Heart left ventricle (tissue), 13 donors: ENCODE measurements at regions not wholly inside any gene's neighbourhood (a gene's known extent, or its start where the extent isn't known, plus 50 kb on each side); places are given as distances from the start of the nearest gene placed in this dataset.

ENCODE experiments used
- CTCF ChIP-seq, 12 donors: fragments of 200-600 bp; sonication (generic) in 4 of 12; IDR thresholded peaks; one replicate each; pipeline versions ENCODE4 v1.5.0 to v1.8.0; 2018 to 2022; ENCODE audit warnings: antibody characterized with exemption in 12 of 12, mild to moderate bottlenecking in 5 of 12
- POLR2A ChIP-seq, 2 donors: fragments of 450-650 bp; IDR thresholded peaks; one replicate each; pipeline ENCODE4 v1.6.1; 2017; ENCODE audit warnings: antibody characterized with exemption in 2 of 2, mild to moderate bottlenecking in 2 of 2, moderate library complexity in 2 of 2
- donor health status: ischemic (EF 13 %, LVEDD 7.1; RV severe dilation, severe dysfunction).
- donor health status: DM: no; HTN: yes; CAD: no.
- donor health status: DM: no; HTN: no; CAD: no.
- donor health status: ischemic (EF 25% LVEDD 6.9; RV normal size, moderate dysfunction).
- donor health status: ischemic (EF 25% LVEDD 5.7; RV mildly dilated, moderate dysfunction).
- donor health status: ischemic (EF 35%, LVEDD 5.7; RV mildly dilated, moderate dysfunction).
- donor health status: nonischemic (EF 11% LVEDD 7.7; RV severe dilation, severe dysfunction).
- donor health status: DM: yes; HTN: yes; CAD: no.
- donor health status: PGD.
- donor health status: ischemic (EF 29% LVEDD 5.4; RV normal size, mild dysfunction).
- donor health status: nonischemic (EF 23%, LVEDD 6.1; RV moderate dilation, normal function).

GRCh38 chr3:16809993-16810392 is 74.8 kb upstream of the PLCL2 start:
- no peak for TF ChIP-seq CTCF (IDR thresholded peaks at IDR 0.05)
- no peak for TF ChIP-seq POLR2A (IDR thresholded peaks at IDR 0.05)
